HG02885 (cell line): ENCODE measurements at regions not wholly inside any gene's neighbourhood (a gene's known extent, or its start where the extent isn't known, plus 50 kb on each side); places are given as distances from the start of the nearest gene placed in this dataset.
"Not testable (repeated sequence)": the region's sequence is repeated elsewhere in the genome, so short reads cannot be mapped to it uniquely, and the experiment has no call there.

Experiments used
- ATAC-seq: cut with Tn5 transposase; IDR thresholded peaks from one replicate; pipeline ENCODE4 v1.9.1; 2021; ENCODE audit warnings: mild to moderate bottlenecking; ENCODE audit not compliant: unreplicated experiment, poor library complexity

DNA sequence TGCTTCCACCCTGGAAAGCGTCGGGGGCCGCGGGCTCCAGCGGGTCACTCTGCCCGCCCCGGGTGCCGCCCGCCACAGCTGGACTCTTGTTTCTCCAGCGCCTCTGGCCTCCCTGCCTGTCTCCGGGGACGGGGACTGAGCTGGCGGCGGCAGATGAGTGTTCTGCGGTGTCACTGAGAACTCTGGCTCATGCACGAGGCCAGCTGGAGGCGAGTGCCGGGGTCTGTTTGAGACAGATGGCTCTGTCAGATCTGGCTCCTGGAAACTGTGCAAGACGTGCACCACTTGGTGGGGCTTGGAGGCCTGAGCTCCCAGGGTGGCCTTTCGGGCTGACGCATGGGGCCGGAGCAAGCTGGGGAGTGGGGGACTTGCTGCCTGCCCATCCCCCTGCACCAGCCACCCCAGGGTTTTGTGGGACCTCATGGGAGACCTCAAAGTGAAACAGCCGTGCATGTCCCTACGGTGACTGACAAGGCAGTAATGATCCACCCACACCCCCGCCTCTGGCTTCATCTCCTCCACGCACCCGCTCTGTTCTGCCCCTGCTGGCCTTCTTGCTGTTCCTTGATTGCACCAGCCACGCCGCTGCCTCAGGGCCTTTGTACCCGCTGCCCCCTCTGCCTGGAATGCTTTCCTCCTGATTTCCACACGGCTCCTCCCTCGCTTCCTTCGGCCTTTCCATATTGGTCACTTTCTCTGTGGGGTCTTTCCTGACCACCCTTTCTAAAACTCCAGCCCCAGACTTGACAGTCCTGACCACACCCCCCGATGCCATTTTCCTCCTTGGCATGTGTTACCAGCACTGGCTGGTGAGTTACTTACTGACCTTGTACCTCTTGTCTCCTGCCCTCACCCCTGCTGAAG is 174.9 kb upstream of the CIBAR2 start:
- no peak for ATAC-seq

DNA sequence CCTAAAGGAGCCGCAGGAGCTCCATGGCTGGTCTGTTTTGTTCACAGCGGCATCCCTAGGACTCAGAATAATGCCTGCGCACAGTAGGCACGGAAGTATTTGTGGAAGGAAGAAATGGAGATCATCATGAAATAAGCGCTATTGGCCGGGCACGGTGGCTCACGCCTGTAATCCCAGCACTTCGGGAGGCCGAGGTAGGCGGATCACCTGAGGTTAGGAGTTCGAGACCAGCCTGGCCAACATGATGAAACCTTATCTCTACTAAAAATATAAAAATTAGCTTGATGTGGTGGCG is 175.5 kb upstream of the CIBAR2 start:
- ATAC-seq, result not testable (repeated sequence)

DNA sequence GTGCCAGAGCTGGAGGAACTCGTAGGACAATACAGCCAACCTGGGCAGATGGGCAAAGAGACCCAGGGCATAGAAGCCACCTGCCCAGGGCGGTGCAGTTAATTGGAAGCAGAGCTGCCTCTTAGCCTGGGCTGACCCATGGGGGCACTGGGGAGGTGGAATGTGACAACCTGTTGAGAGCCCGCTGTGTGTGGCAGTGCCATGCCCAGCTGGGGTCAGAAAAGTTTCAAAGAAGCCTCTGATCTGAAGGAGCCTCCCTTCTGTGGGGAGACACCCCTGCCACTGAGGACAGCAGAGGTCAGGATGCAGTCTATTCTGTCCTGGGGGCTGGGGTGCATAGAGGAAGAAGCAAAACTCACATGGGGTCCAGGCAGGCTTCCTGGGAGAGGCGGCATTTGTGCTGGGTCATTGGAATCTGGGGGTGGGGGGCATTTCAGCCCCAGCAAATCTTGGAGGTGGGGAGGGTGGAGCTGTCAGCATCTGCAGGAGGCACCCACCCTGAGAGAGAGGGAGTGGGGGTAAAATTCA is 176.1 kb upstream of the CIBAR2 start:
- no peak for ATAC-seq

GRCh38 chr16:85288869-85289660 is 176.8 kb upstream of the CIBAR2 start:
- ATAC-seq, result no peak

DNA sequence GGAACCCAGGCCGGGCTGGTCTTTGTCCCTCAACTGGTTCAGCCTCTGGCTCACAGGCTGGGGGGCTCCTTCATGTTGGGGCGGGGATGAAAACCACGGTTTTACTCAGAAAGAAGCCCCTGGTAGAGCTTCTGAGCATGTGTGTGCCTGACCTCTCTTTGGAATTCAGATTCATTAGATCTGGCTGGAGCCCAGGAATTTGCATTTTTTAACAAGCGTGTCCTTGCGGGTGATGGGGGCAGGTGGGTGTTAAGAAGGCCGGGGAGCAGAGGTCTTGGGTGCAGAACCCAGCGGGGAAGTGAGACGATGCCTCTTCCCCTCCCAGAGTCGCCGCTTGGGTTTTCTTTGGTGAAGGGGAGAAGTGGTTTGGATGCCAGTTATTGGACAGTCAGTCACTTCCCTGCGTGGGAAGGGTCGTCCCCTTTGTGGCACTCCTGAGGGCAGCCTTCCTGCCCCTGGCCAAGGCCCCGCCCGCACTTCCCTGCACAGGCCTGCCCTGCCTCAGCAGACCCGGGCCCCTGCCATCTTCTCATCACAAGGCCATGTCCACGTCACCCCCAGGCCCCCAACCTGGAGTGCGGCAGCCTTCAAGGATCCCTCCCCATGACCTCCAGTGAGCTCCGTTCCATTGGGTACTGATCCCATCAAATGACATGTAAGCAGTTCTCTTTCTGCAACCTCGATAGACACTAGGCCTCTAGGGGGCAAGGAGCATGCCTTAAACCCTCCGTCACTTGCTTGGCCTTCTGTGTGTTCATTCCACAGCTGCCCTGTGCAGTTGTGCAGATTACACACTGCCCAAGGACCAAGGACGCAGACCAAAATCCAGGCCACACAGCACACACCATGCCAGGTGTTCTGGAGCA is 177.7 kb upstream of the CIBAR2 start:
- no peak for ATAC-seq

DNA sequence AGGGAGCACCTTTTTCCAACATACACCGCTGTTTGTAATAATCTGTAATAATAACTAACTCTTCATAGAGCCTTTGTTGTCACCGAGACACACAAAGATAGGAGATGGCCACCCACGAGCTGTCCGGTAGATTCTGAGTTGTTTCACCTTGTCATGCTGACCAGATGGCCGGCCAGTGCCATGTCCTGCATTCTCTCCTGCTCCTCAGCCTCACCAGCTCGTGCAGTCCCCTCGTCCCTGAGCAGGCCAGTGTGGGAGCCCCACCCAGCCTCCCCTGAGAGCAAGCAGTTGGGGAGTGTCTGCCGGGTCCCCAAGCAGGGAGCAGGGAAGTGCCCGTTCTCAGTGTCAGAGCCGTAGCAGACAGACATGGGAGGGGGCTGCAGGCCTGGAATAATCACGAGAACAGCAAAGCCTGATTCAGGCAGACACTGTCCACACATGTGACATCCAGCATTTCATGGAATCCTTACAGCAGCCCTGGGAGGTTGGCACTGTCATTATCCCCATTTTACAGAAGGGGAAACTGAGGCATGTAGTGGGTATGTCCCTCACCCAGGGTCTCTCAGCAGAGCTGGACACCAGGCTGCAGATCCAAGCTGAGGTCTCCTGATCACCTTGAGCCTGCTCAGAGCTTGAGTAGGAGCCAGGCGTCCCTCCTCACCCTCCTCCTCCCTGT is 178.5 kb upstream of the CIBAR2 start:
- ATAC-seq, result no peak

DNA sequence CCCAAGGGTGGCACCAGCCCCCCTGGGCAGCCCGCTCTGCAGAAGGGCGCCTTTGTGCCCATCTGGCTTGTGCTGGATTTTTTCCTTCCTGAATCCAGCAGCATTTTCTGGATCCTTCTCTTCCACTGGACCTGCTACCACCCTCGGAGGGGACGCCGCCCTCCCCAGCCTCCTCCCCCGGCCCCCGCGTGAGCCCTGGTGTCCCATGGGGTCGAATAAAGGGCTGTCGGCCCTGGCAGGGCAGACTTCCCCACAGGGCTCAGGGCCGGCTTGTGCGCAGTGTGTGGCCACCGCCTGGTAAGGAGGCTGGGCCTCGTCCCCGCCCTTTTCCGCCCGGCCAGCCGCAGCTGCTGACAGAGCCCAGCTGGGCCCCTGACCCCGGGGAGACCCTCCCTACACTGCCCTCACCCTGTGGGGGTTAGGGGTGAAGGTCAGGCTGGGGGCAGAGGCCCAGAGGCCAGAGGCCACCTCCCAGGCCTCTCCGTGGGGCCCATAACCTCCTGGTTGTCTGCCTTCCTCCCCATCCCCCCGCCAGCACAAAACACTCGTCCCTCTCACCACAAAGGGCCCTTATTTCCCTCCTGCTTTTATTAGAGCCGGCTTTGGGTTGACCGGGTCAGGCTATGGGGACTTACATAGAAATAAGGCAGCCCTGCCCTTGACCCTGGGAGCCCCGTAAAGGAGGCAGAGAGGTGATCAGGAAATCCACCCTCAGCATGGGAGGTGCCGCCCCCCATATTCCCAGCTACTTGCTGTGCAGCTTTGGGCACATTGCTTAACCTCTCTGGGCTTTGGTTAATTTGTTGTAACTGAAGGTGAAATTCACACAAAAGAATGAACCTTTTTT is 179.3 kb upstream of the CIBAR2 start:
- ATAC-seq, result no peak

GRCh38 chr16:85293458-85293857 is 181.2 kb upstream of the CIBAR2 start:
- ATAC-seq, result no peak

DNA sequence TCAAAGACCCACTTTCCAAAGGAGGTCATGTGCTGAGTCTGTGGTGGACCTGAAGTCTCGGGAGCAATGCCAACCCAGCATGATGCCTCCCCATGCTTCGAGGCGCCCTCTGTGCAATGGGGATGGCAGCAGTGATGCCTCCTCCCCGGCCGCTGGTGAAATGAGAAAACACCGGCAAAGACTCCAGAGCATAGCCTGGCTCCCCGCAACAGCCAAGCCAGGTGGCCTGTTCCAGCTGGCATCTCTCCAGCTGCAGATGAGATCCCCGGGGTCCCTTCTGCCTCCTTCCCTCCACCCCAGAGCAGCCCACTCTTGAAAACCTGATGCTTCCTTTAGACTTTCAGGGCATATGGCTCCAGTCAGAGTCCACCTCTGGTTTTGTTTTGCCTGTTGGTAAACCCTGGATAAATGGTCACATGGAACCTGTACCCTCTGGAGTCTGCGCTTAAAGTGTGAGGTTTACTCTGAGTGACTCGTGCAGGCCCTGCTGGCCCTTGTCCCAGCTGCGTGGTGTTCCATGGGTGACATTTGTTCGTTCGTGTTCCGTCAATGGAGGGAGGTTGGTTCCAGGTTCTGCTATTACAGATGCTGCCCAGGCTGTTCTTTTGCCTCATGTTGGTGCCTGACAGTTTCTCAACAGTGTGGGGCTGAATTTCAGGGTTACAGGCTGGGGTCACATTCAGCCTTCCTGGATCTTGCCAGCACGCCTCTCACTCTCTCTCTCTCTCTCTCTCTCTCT is 181.8 kb upstream of the CIBAR2 start:
- no peak for ATAC-seq

GRCh38 chr16:85294810-85295508 is 182.7 kb upstream of the CIBAR2 start:
- ATAC-seq, result no peak

DNA sequence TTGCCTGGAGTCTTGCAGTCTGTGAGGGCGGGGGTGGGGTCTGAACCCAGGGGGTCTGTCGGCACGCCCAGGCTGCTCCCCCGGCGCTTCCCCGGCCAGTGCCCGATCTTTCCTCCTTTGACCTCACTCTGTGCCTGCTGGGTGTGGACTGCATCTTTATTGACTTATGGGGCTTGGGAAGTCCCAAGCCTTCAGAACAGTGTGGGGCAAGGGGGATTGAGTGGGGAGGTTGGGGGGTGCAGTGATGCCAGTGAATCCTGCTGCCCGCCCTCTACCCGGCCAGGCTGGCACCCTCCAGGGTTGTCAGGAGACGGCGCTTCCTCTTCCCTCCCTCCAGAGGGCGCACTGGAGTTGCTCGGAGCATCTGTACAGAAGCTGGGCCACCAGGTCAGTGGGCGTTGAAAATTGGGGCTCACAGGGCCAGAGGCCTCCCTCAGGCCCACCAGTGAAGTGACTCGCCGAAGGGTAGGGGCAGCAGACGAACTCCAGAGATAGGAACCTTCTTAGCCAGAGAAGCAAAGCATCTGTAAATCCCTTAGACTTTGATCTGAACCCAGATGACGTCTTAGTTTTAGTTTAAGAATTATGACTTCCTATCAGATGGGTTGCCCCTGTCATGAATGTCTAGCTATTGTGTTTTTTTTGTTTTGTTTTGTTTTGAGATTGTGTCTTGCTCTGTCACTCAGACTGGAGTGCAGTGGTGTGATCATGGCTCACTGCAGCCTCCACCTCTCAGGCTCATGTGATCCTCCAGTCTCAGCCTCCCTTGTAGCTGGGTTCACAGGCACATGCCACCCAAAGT is 184.8 kb upstream of the CIBAR2 start:
- ATAC-seq, result no peak

DNA sequence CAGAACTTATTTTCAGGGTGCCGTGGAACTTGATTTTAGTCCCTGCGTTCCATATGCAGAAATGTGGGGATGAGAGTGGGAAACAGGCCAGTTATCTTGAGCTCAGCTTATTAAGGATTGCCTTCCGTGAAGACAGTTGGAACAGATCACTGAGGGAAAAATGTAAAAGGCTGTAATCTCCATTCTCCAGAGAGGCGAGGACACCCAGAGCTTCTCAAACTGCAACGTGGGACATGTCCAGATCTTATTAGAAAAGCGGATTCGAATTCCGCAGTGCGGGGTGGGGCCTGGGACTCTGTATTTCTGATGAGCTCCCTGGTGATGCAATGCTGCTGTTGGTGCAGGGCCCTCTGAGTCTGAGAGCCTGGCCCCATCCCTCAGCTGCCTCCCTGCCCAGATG is 185.6 kb upstream of the CIBAR2 start:
- no peak for ATAC-seq

DNA sequence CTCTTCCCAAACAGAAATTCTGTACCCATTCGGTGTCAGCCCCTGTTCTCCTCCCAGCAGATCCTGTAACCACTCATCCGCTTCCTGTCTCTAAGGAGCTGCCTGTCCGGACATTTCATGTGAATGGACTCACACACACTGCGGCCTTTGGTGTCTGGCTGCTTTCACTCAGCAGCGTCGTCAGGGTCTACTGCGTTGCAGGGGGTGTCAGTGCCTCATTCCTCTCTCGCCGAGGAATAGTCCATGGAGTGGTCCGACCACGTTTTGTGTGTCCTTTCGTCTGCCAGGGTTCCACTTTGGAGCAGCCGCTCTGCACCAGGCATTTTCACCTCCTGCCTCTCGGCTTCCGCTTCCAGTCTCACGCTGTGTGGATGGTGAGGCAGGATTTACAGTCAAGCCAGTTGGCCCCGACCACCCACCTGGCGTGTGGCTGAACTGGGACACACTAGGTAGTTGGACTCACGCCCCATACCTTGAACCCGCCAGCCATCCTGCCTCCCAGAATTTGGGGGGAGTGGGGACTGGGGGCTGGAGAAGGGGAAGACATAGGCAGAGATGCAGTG is 188.2 kb upstream of the CIBAR2 start:
- no peak for ATAC-seq

GRCh38 chr16:85301231-85301630 is 189.0 kb upstream of the CIBAR2 start:
- ATAC-seq, result no peak

DNA sequence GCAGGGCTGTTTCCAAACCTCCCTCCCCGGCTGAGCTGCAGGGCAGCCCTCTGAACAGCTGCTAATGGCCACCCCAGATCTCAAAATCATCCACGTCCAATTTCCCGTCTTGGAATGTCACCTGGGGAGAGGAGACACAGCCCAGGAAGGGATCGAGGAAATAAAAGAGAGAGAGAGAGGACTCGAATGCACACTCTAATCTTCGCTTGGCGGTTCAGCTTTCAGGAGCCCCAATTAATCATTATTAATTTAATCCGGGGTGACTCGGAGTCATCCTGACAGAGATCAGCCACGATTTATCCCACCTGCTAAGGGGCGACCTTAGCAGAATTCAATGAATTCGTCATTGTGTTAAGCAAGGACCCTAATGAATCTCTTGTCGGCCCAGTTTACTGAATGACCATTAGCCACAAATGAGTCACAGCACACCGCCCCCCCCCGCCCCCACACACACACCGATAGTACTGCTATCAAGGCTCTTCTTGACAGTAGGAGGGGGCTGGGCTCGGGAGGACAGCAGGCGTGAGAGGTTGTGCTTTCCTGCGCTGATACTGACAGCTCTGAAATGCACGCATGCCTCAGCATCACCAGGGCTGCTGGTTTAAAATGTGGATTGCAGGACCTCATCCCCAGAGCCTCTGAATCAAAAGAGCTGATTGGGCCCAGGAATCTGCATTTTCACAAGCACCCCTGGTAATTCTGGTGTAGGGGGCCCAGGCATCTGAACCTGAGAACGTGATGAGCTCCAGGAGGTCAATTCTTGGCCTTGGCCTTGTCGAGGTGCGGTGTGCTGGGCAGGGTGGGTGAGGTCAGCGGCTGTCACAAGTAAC is 190.0 kb upstream of the CIBAR2 start:
- no peak for ATAC-seq

DNA sequence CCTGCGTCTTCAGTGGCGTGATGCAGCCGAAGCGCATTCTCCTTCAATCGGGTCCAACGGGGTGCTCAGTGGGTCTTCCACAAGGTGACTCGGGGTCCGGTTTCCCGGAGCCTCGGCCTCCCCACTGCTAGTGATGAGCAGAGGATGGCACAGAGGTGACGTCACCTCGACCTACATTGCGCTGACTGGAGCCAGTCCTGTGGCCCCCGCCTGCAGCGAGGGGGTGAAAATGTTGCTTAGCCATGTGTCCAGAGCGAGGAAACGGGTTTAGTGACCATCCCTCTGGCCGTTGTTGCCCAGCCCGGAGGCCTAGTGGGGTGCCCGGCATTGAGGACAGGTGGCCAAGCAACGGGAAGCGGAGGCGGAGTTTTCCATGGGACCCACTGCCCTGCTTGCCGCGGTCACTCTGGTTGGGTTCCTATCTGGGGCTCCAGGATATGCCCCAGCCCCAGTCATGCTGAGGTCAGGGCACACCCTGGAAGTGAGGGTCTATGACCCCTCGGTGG is 190.6 kb upstream of the CIBAR2 start:
- ATAC-seq, result peak; percentile 7
